ENCODE measurements at regions not wholly inside any gene's neighbourhood (a gene's known extent, or its start where the extent isn't known, plus 50 kb on each side); places are given as distances from the start of the nearest gene placed in this dataset.

- Mint-ChIP-seq H3K27ac (no peak overlapping the region), H3K27me3 (peaks cover 0 to 5% (median 3%) of the 10 kb centered on the region in 5 donors), H3K4me1 (no peaks in the 10 kb centered on the region), H3K9me3 (peaks cover 0 to 5% (median 0%) of the 10 kb centered on the region in 9 donors), H3K36me3 (no peaks in the 10 kb centered on the region), H3K4me3 (no peak overlapping the region)
- POLR2A ChIA-PET: no interaction called here
- no peak for DNase-seq
- no peak for ATAC-seq
Measured at GRCh38 chr12:43294916-43295315, 257.1 kb downstream of the ADAMTS20 start.

GRCh38 chr12:43294147-43294546, 257.9 kb downstream of the ADAMTS20 start:
- peaks cover 0 to 5% (median 3%) of the 10 kb centered on the region in 5 donors for H3K27me3 Mint-ChIP-seq
- ATAC-seq: no peak
- H3K9me3 Mint-ChIP-seq: peaks cover 0 to 5% (median 0%) of the 10 kb centered on the region in 9 donors
- H3K4me1 Mint-ChIP-seq: no peaks in the 10 kb centered on the region
- POLR2A ChIA-PET: no interaction called here
- H3K4me3 Mint-ChIP-seq: no peak overlapping the region
- no peak for DNase-seq
- no peak overlapping the region for H3K27ac Mint-ChIP-seq
- H3K36me3 Mint-ChIP-seq: no peaks in the 10 kb centered on the region

DNA sequence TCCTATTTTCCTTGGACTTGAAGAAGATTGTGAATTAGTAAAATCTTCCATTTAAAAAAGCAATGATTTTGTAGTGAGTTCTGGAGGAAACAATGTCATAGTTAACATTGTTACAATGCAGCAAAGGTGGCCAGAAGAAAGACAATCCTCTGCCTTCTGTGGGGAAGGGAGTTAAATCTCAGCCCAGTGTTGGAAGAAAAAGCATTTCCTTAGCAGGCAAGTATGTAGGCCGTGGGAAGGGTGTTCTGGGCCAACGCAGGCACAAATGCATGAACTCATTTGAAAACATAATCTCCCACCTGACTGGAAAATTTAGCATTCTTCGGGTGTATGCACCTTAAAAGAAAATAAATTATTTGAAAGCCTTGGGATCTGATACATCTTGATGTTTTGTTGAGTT, 258.6 kb downstream of the ADAMTS20 start:
- Mint-ChIP-seq H3K36me3 (no peaks in the 10 kb centered on the region), H3K27me3 (peaks cover 0 to 5% (median 3%) of the 10 kb centered on the region in 5 donors), H3K9me3 (peaks cover 0 to 4% (median 0%) of the 10 kb centered on the region in 9 donors), H3K27ac (no peak overlapping the region), H3K4me3 (no peak overlapping the region), H3K4me1 (no peaks in the 10 kb centered on the region)
- no peak for ATAC-seq
- no peak for DNase-seq
- POLR2A ChIA-PET: no interaction called here

DNA sequence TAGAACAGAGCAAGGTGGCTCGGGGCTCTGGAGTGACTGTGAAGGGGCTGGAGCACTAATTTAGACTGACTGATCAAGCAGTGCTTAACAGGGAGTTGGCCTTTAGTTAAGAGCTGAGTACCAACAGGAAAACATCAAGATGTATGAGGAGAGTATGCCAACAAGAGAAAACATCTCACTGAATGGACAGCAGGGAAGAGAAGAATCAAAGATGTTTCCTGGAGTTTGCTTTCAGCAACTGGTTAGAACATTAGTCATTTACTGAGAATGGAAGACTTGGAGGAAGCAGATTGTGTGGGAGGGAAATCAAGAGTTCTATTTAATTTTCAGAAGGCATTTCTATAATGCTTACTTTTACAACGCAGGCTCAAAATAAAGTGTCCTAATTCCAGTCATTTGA, 259.3 kb downstream of the ADAMTS20 start:
- Mint-ChIP-seq H3K27me3 (peaks cover 0 to 5% (median 3%) of the 10 kb centered on the region in 5 donors), H3K27ac (no peak overlapping the region), H3K36me3 (no peaks in the 10 kb centered on the region), H3K9me3 (peaks cover 0 to 4% (median 0%) of the 10 kb centered on the region in 9 donors), H3K4me3 (no peak overlapping the region), H3K4me1 (no peaks in the 10 kb centered on the region)
- DNase-seq (no peak), ATAC-seq (no peak)
- POLR2A ChIA-PET: no interaction called here

- Mint-ChIP-seq H3K36me3 (no peaks in the 10 kb centered on the region), H3K27me3 (peaks cover 0 to 3% (median under 1%) of the 10 kb centered on the region in 5 donors), H3K9me3 (peaks cover 0 to 3% (median 0%) of the 10 kb centered on the region in 9 donors), H3K4me1 (no peaks in the 10 kb centered on the region), H3K4me3 (no peak overlapping the region), H3K27ac (no peak overlapping the region)
- POLR2A ChIA-PET: no interaction called here
- DNase-seq: no peak
- ATAC-seq: no peak
Measured at GRCh38 chr12:43291516-43291915, 260.5 kb downstream of the ADAMTS20 start.

DNA sequence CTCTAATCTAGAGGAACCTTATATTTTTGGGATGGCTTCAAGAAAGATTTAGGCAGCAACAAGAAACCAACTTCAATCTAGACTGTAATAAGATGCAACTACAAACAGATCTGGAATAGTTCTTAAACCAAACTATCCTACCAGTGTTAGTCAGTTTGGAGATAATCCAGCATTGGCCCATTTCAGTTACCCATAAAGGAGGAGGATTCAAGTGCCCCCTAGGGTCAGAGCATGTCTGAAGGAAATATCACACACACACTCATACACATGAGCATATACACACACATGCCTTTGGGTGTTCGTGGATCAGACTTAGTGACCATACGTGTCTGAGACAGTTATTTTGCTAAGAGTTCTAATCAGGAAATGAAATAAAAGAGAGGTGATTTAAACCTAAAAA, 261.2 kb downstream of the ADAMTS20 start:
- no peak for DNase-seq
- Mint-ChIP-seq H3K36me3 (no peaks in the 10 kb centered on the region), H3K27me3 (peaks cover 0 to 3% (median 0%) of the 10 kb centered on the region in 5 donors), H3K27ac (no peak overlapping the region), H3K4me1 (no peaks in the 10 kb centered on the region), H3K4me3 (no peak overlapping the region), H3K9me3 (peaks cover 0 to 3% (median 0%) of the 10 kb centered on the region in 9 donors)
- no peak for ATAC-seq
- POLR2A ChIA-PET: no interaction called here

- Mint-ChIP-seq H3K4me1 (no peaks in the 10 kb centered on the region), H3K27ac (no peak overlapping the region), H3K9me3 (peaks cover 0 to 3% (median 0%) of the 10 kb centered on the region in 9 donors), H3K36me3 (no peaks in the 10 kb centered on the region), H3K27me3 (peaks cover 0 to 2% (median 0%) of the 10 kb centered on the region in 5 donors), H3K4me3 (no peak overlapping the region)
- ATAC-seq (no peak), DNase-seq (no peak)
- POLR2A ChIA-PET: no interaction called here
Measured at GRCh38 chr12:43289426-43289801, 262.6 kb downstream of the ADAMTS20 start.

DNA sequence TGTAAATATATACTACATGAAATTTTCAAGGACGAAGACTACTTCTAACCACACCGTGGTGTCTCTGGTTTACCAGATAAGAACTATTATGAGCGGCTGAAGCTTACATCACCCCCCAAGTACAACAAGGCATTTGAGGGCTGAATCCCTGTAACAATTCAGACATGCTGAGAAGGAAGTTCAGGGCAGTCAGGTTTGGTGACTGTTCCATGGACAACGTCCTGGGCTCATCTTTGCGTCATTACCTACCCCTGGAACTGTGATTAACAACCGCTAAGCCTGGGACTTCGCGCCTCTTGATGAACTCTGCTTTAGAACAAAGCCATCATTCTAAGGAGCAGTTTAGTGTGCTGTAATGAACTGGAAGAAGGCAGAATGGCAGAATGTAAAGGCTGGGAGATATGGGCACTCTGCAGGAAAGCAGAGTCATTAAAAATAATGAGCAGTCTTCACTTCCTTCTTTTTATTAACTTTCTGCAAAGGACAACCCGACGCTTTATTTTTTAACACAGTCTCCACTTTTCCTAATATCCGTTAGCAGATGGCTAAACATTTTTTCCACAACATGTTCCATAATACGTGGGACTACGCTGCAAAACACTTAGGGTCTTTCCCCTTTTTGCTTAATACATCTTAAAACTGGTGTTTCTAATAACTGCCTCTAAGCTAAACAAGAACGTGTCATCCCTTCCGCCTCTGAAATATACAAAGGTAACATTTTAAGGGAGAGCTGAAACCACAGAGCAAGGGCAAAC, 263.2 kb downstream of the ADAMTS20 start:
- H3K36me3 Mint-ChIP-seq: no peaks in the 10 kb centered on the region
- POLR2A ChIA-PET: no interaction called here
- ATAC-seq (no peak), DNase-seq (no peak)
- peaks cover 0 to 2% (median 0%) of the 10 kb centered on the region in 5 donors for H3K27me3 Mint-ChIP-seq
- no peaks in the 10 kb centered on the region for H3K4me1 Mint-ChIP-seq
- H3K27ac Mint-ChIP-seq: no peak overlapping the region
- no peak overlapping the region for H3K4me3 Mint-ChIP-seq
- H3K9me3 Mint-ChIP-seq: peaks cover 0 to 3% (median 0%) of the 10 kb centered on the region in 9 donors

DNA sequence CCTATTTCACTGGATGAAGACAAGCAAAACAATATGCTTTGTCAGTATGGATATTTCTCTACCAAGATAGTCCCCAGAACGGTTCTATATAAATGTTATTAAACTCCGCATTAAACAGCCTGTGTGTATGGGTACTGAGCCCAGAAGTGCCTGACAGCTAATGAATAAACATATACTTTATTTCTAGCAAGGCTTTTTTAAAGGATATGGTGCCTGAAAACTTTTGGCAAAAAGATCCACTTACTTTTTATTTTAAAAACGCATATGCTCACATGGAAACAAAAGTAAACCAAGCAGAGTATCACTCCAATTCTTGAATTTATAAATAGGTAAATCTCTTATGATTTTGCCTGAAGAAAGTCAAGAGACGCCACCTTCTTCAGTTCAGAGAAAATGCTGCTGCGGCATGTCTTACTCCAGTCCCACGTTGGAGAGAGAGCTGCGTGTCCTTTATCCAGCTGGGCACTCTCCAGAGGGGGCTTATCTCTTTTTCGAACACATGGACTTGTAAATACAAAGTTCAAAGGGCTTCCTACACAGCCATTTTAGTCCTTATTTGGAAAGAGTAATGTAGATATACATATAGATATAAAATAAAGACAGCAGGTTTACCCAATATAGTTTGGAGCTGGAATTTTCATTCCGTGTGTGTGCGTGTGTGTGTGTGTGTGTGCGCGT, 264.2 kb downstream of the ADAMTS20 start:
- DNase-seq (no peak), ATAC-seq (no peak)
- Mint-ChIP-seq H3K27ac (no peak overlapping the region), H3K27me3 (peaks cover 0 to 2% (median 0%) of the 10 kb centered on the region in 5 donors), H3K4me3 (no peak overlapping the region), H3K36me3 (no peaks in the 10 kb centered on the region), H3K4me1 (no peaks in the 10 kb centered on the region), H3K9me3 (peaks cover 0 to 3% (median 0%) of the 10 kb centered on the region in 9 donors)
- POLR2A ChIA-PET: no interaction called here

GRCh38 chr12:43286986-43287385, 265.0 kb downstream of the ADAMTS20 start:
- DNase-seq (no peak), ATAC-seq (no peak)
- no peaks in the 10 kb centered on the region for H3K9me3 Mint-ChIP-seq
- no peak overlapping the region for H3K27ac Mint-ChIP-seq
- no peaks in the 10 kb centered on the region for H3K36me3 Mint-ChIP-seq
- peaks cover 0 to 2% (median 0%) of the 10 kb centered on the region in 5 donors for H3K27me3 Mint-ChIP-seq
- H3K4me1 Mint-ChIP-seq: no peaks in the 10 kb centered on the region
- POLR2A ChIA-PET: no interaction called here
- no peak overlapping the region for H3K4me3 Mint-ChIP-seq

DNA sequence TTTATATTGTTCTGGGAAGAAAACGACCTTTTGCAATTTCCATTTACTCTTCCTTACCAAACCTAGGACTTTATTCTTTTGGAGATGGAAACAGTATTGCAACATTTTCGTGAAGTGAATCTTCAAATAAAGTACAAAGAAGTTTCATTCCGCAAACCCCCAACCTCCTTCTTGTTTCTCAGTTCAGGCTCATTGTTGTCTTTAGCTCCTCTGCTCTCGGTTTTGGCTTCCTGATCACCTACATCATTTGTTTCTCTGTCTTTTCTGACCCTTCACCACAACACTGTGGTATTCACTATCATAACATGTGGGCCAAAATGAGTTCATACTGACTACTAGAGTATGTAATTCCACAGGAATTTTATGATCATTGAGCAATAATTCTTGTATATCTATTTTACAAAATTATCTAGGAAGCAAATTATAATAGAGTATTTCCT, 266.8 kb downstream of the ADAMTS20 start:
- no peaks in the 10 kb centered on the region for H3K4me1 Mint-ChIP-seq
- no peaks in the 10 kb centered on the region for H3K36me3 Mint-ChIP-seq
- H3K4me3 Mint-ChIP-seq: no peak overlapping the region
- H3K9me3 Mint-ChIP-seq: no peaks in the 10 kb centered on the region
- H3K27ac Mint-ChIP-seq: no peak overlapping the region
- no peak for ATAC-seq
- POLR2A ChIA-PET: no interaction called here
- H3K27me3 Mint-ChIP-seq: no peaks in the 10 kb centered on the region
- no peak for DNase-seq

- POLR2A ChIA-PET: no interaction called here
- Mint-ChIP-seq H3K9me3 (no peaks in the 10 kb centered on the region), H3K4me3 (no peak overlapping the region), H3K27ac (no peak overlapping the region), H3K4me1 (no peaks in the 10 kb centered on the region), H3K36me3 (no peaks in the 10 kb centered on the region), H3K27me3 (no peaks in the 10 kb centered on the region)
- ATAC-seq (no peak), DNase-seq (no peak)
Measured at GRCh38 chr12:43284486-43285158, 267.4 kb downstream of the ADAMTS20 start.

DNA sequence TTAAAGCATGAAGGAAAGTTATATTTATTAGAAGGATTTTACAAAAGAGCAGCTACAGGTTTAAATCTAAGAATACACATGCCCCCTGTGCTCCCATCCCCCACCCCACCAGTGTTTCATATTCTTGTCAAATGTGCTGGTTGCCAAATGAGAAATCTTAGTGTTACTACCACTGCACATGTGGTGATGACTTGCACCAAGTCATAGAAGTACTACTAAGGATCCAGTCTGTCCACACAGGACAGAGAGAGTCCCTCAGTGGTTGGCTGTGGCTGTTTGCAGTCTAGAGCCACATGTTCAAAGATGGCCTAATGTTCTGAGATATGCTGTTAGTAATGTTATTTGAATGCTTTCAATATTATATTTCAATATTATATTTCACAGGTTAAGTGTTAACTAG, 268.8 kb downstream of the ADAMTS20 start:
- Mint-ChIP-seq H3K4me3 (no peak overlapping the region), H3K27me3 (no peaks in the 10 kb centered on the region), H3K36me3 (no peaks in the 10 kb centered on the region), H3K9me3 (no peaks in the 10 kb centered on the region), H3K27ac (no peak overlapping the region), H3K4me1 (peaks cover 0 to 2% (median 0%) of the 10 kb centered on the region in 4 donors)
- ATAC-seq: no peak
- DNase-seq: no peak
- POLR2A ChIA-PET: no interaction called here

Measured in naive thymus-derived CD8-positive, alpha-beta T cell (primary cell).